HG02642 (cell line): ENCODE measurements at regions not wholly inside any gene's neighbourhood (a gene's known extent, or its start where the extent isn't known, plus 50 kb on each side); places are given as distances from the start of the nearest gene placed in this dataset.

ENCODE experiments used
- ATAC-seq: cut with Tn5 transposase; IDR thresholded peaks from one replicate; pipeline ENCODE4 v1.9.1; 2021; ENCODE audit warnings: mild to moderate bottlenecking; ENCODE audit not compliant: unreplicated experiment, poor library complexity

- ATAC-seq = no peak
These were observed 236.9 kb downstream of the SCG2 start for GRCh38 chr2:223365158-223365679.

- no peak for ATAC-seq
These were observed 235.6 kb downstream of the SCG2 start for GRCh38 chr2:223366566-223366965.

DNA sequence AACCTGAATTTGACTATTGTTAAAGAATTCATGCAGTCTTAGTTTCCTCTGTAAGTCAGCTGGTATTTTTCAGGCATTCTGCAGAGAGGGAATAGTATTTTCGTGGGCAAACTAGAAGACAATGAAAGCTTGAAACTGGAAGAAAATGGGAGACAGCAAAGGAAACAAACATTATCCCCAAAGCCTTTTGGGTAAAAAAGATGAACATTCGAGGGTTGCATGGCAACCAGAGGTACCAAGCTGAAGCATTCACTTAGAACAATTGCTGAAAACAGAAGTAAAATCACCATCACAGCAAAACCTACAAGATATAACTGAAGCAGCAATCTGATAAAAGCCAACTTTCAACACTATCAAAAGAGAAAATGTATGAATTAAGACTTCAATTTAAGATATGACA is 233.7 kb downstream of the SCG2 start:
- ATAC-seq = no peak

DNA sequence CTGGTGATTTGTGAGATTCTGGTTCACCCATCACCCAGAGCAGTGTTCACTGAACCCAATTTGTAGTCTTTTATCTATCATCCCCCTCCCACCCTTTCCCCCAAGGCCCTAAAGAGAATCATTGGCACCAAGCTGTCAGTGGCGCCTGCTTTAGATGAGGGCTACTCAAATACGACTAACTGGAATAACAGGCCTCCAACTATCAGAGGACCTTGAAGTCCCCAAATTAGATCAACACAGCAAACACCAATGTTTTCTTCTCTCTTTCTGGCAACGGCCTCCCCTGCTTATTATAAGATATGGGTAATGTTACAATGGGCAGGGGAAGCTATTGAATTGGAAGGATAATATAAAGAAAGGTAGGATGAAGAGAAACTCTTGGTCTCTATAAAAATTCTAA is 232.3 kb downstream of the SCG2 start:
- ATAC-seq = no peak

- no peak for ATAC-seq
These were observed 218.8 kb downstream of the SCG2 start for GRCh38 chr2:223383315-223383714.

DNA sequence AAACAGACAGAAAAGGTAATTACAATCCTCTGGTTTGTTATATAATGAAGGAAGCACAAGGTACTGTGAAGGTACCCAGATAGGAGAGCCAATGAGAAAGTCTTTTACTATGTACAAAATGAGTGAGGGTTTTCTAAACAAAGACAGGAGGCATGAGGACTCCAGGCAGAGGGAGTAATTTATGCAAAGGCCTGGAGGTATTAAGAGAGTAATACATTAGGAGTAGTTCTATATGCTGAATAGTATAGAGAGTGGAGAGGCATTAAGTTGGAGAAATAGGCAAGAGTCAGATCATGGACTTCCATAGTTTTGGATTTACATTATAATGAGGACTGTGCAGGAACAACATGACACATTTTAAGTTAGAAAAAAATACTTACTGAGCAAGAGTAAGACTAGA is 216.0 kb downstream of the SCG2 start:
- ATAC-seq = no peak

GRCh38 chr2:223386984-223387383 is 215.2 kb downstream of the SCG2 start:
- no peak for ATAC-seq

DNA sequence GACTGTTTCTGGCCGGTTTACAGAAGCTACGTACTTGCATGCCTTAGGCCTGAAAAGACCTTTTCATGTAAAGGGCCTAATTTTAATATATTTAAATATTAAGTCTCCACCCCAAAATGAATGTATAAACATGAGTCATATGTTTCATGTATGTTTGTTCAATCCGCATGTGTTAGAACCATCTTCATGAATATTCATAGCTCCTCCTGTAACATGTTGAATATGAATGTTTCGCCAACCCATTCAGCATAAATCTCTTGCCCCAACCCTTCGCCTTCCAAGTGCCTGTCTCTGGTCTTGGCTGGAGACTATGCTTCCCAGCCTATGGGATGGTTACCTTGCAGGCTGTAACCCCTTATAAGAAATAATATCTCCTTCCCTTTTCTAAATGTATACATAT is 212.5 kb downstream of the SCG2 start:
- no peak for ATAC-seq

DNA sequence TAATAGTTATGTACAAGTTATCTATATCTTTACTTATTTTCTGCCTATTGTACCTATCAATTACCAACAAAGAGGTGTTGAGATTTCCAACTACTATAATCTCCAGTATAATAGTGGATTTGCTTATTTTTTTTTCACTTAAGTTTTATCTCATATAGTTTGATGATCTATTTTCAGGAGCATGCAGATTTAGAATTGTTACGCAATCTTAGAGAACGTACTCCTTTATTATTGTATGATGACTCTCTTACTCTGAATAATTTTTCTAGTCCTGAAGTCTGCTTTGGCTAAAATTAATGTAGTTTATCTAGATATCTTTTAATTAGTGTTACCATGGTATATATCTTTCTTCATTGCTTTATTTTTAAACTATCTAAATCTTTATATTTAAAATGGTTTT is 205.2 kb downstream of the SCG2 start:
- no peak for ATAC-seq

DNA sequence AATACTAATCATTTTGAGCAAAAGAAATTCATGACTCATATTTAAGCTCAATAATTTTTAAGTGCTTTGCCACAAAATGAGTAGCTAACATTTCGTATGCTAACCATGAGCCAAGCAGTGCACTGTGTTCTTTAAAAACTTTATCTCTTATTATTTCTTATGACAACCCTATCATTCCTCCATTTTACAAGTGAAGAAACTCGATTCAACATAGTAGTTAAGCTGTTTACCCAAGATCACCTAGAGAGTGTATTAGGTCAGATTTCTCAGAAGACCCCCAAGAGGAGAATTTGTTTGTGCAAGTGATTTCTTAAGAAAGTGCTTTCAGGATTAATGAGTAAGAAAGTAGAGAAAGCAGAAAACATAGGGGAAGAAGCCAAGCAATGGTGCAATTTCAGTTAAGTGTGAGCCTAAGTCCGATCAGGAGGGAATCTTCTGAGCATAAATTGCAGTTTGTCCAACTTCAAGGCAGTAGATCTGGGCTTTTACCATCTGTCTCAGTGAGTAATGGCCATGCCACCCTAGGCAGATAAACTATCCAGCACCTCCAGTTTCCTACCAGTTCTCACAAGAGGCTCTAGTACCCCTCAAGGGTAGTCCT is 202.7 kb downstream of the SCG2 start:
- no peak for ATAC-seq

GRCh38 chr2:223404616-223405015 is 197.5 kb downstream of the SCG2 start:
- no peak for ATAC-seq

GRCh38 chr2:223414646-223415045 is 187.5 kb downstream of the SCG2 start:
- no peak for ATAC-seq

- no peak for ATAC-seq
These were observed 187.1 kb downstream of the SCG2 start for GRCh38 chr2:223415071-223415470.

DNA sequence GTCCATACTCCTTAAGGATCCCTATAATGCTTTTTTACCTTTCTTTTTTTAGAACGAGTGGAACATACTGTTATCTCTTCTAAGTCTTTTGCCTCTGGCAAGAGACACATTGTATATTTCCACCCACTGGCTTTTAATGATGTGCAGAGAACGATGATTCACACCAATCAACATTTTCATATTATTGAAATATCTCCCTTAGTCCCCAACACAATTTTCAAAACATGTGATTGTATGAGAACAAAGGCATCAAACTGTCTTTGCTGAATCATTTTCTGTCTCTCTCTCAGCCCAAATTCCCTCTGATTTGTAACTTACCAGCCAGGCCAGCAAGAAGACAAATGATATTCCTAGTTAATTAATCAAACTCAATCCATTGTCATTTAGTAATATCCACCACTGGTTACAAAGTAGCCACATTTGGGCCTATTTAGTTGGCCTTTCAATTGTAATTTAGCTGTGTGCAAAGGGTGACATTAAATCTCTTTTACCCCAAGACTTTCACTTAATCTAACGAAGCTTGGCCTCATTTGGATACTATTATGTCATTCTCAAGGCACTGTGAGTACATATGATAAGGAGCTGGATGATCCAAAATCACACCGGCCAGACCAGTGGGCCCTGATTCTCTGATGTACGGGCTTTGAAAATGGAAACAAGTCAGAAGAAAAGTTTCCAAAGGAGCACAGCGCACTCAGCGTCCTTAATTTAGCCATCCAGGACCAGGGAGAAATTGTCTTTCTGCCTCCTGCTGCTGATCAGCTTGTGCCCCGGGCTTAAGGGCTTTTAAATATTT is 185.1 kb downstream of the SCG2 start:
- no peak for ATAC-seq

- ATAC-seq = no peak
These were observed 184.0 kb downstream of the SCG2 start for GRCh38 chr2:223418131-223418530.

DNA sequence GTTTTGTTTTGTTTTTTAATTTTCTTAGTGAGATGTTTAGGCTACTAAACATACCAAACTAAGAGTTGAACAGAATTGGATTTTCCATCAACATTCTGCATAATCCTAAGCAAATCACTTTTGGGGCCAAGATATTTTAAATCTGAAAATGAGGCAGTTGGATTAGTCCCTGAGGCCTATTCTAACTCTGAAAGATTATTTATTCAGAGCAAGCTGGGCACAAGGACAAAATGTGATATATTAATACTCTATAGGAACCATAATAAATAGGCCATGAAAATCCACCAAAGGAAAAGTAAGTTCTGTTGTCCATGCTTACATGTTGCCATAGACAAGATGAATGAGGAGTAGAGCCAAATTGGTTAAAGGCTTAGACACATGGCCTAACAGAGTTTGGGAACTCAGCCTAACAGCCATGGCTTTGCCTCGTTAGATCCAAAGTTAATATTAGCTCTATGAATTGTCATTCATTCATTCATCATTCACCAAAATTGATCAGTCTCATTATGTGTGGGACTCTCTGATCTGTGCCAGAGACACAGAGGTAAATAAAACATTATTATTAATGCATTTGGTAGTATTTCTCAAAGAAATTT is 183.5 kb downstream of the SCG2 start:
- ATAC-seq = no peak

DNA sequence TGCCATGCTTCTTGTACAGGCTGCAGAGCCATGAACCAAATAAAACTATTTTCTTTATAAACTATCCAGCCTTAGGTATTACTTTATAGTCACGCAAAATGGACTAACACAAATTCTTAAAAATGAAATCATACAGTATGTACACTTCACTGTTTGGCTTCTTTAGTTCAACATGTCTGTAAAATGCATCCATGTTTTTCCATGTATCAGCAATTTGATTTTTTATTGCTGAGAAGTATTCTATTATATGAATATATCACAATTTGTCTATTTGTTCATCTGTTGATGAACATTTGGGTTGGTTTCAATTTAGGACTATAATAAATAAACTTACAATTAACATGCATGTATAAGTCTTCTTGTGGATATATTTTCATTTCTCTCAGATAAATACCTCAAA is 182.1 kb downstream of the SCG2 start:
- no peak for ATAC-seq

DNA sequence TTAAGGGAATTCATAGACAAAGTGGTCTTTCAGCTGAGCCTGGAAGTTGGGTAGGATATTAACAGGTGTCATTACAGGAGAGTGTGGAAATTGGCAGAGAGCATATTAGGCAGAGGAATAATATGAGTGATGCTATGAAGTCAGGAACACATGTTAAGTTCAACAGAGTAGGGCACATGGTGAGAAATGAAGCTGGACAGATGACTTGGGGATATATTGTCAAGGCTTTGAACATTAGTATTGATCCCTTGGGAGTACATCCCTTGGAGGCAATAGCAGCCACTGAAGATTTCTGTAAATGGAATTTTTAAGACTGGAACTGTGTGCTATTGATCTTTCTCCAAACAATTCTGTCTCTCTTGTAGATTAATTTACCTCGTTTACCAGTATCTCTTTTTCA is 170.7 kb downstream of the SCG2 start:
- ATAC-seq = no peak

DNA sequence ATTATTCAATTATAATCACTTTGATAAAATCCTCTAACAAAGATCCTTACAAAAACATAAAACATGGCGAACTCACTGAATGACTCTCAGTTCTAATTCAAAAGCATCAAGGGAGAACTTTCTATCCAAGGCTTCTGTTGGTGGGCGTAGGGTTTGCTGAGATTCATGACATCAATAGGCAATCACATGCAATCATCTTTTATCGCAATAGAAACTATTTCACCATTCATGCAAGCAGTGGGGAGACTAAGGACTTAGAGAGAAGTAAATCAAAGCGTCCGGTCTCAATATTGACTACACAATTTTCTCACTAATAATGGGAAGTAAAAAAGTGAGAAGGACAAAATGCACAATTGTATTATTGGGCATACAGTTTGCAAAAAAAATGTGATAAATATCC is 168.7 kb downstream of the SCG2 start:
- no peak for ATAC-seq

DNA sequence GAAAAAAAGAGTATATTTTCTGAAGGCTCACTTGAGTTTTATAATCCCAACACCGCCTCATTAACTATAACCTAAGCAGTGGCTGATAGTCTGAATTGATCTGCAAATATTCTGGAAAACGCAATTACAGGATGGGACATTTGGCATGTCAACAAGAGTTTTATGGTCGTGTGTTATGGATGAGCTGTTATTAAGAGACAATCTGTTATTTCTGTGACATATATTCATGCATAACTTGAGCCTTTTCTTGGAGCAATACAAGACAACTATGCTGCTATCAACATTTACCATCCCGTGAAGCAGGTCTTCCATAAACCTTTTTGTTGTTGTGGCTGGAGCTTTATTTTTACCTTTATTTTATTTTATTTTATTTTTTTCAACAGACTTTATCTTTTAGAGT is 164.4 kb downstream of the SCG2 start:
- no peak for ATAC-seq

- ATAC-seq = no peak
These were observed 163.0 kb downstream of the SCG2 start for GRCh38 chr2:223439184-223439583.

DNA sequence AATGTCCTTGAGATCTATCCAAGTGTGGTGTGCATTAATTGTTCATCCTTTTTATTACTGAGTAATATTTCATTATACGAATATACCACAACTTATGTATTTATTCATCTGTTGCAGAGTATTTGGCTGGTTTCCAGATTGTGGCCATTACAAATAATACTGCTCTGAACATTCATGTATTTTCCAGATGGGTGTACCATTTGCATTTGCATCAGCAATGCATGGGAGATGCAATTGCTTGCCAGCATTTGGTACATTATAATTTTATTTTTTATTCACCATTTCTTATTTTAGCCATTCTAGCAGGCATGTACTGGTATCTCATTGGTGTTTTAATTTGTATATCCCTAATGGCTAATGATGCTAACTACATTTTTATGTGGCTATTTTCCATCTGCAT is 162.4 kb downstream of the SCG2 start:
- no peak for ATAC-seq
